Smooth muscle cell (in vitro differentiated cells): ENCODE measurements at regions not wholly inside any gene's neighbourhood (a gene's known extent, or its start where the extent isn't known, plus 50 kb on each side); places are given as distances from the start of the nearest gene placed in this dataset.

Experiments used
- DNase-seq: peaks from one replicate; lab custom pipeline; 2025; ENCODE audit not compliant: unreplicated experiment; lab: John Stamatoyannopoulos, UW
- H2AFZ ChIP-seq: fragments of 200-600 bp; sonication (generic); 2 replicates; pipeline ENCODE4 v1.6.0; 2016; ENCODE audit warnings: antibody characterized with exemption, low read depth, mild to moderate bottlenecking
- H3F3A ChIP-seq: fragments of 200-600 bp; sonication (generic); 2 replicates; pipeline ENCODE4 v1.6.0; 2017; ENCODE audit warnings: antibody characterized with exemption, low read depth
- H3K27ac ChIP-seq: fragments of 200-600 bp; sonication (generic); 2 replicates; pipeline ENCODE4 v1.5.1; 2016; ENCODE audit warnings: low read depth, mild to moderate bottlenecking
- H3K27me3 ChIP-seq: fragments of 200-600 bp; sonication (generic); 2 replicates; pipeline ENCODE4 v1.6.1; 2016; ENCODE audit warnings: low read depth, mild to moderate bottlenecking
- H3K36me3 ChIP-seq: fragments of 200-600 bp; sonication (generic); 2 replicates; pipeline ENCODE4 v1.5.1; 2016; ENCODE audit warnings: low read depth
- H3K4me1 ChIP-seq: fragments of 200-600 bp; sonication (generic); 2 replicates; pipeline ENCODE4 v1.5.1; 2016; ENCODE audit warnings: low read depth
- H3K4me2 ChIP-seq: fragments of 200-600 bp; sonication (generic); 2 replicates; pipeline ENCODE4 v1.6.0; 2016; ENCODE audit warnings: mild to moderate bottlenecking
- H3K4me3 ChIP-seq: fragments of 200-600 bp; sonication (generic); 2 replicates; pipeline ENCODE4 v1.5.1; 2016; ENCODE audit warnings: mild to moderate bottlenecking
- H3K79me2 ChIP-seq: fragments of 200-600 bp; sonication (generic); 2 replicates; pipeline ENCODE4 v1.6.0; 2016; ENCODE audit warnings: low read depth, mild to moderate bottlenecking
- H3K9ac ChIP-seq: fragments of 200-600 bp; sonication (generic); 2 replicates; pipeline ENCODE4 v1.6.0; 2016; ENCODE audit warnings: low read depth
- H3K9me3 ChIP-seq: fragments of 200-600 bp; sonication (generic); replicated peaks from 2 replicates; pipeline ENCODE4 v1.5.1; 2016; ENCODE audit warnings: low read depth
- H4K20me1 ChIP-seq: fragments of 200-600 bp; sonication (generic); 2 replicates; pipeline ENCODE4 v1.6.0; 2016; ENCODE audit warnings: low read depth
- CTCF ChIP-seq: fragments of 200-600 bp; sonication (generic); IDR thresholded peaks from 2 replicates; pipeline ENCODE4 v1.5.1; 2017; ENCODE audit warnings: borderline replicate concordance, mild to moderate bottlenecking, antibody characterized with exemption; ENCODE audit not compliant: insufficient read depth, poor library complexity, severe bottlenecking
- WGBS: methylation state at CpG from one replicate; pipeline ENCODE4 v1.1.7; 2016; ENCODE audit warnings: low lambda C conversion rate; 5-methylcytosine and 5-hydroxymethylcytosine counted together

GRCh38 chr10:71076473-71077142, 135.8 kb upstream of the UNC5B start:
- no peak for DNase-seq
- Histone ChIP-seq H3K9ac (no peak overlapping the region), H3K9me3 (no peaks in the 10 kb centered on the region), H3K4me2 (no peak overlapping the region), H3K36me3 (no peaks in the 10 kb centered on the region), H3K4me1 (peaks cover 16% of the 10 kb centered on the region), H4K20me1 (no peaks in the 10 kb centered on the region), H3K27ac (no peak overlapping the region), H3K79me2 (no peaks in the 10 kb centered on the region), H2AFZ (no peak overlapping the region), H3K27me3 (peaks cover 16% of the 10 kb centered on the region), H3F3A (no peaks in the 10 kb centered on the region), H3K4me3 (no peak overlapping the region)
- WGBS, result 35% methylated on average over 8 of the region's 8 CpGs
- no peak for TF ChIP-seq CTCF

- H3K9me3 ChIP-seq, result no peaks in the 10 kb centered on the region
- no peak overlapping the region for H3K4me2 ChIP-seq
- no peaks in the 10 kb centered on the region for H3F3A ChIP-seq
- H2AFZ ChIP-seq, result no peak overlapping the region
- H3K4me3 ChIP-seq, result no peak overlapping the region
- no peak for TF ChIP-seq CTCF
- no peaks in the 10 kb centered on the region for H3K36me3 ChIP-seq
- H3K4me1 ChIP-seq, result peaks cover 16% of the 10 kb centered on the region
- H3K79me2 ChIP-seq, result no peaks in the 10 kb centered on the region
- H3K27me3 ChIP-seq, result peaks cover 16% of the 10 kb centered on the region
- WGBS, result 40% methylated on average over 8 of the region's 8 CpGs
- H3K27ac ChIP-seq, result no peak overlapping the region
- no peaks in the 10 kb centered on the region for H4K20me1 ChIP-seq
- no peak overlapping the region for H3K9ac ChIP-seq
- DNase-seq, result no peak
Measured at GRCh38 chr10:71077143-71077581, 135.2 kb upstream of the UNC5B start.

DNA sequence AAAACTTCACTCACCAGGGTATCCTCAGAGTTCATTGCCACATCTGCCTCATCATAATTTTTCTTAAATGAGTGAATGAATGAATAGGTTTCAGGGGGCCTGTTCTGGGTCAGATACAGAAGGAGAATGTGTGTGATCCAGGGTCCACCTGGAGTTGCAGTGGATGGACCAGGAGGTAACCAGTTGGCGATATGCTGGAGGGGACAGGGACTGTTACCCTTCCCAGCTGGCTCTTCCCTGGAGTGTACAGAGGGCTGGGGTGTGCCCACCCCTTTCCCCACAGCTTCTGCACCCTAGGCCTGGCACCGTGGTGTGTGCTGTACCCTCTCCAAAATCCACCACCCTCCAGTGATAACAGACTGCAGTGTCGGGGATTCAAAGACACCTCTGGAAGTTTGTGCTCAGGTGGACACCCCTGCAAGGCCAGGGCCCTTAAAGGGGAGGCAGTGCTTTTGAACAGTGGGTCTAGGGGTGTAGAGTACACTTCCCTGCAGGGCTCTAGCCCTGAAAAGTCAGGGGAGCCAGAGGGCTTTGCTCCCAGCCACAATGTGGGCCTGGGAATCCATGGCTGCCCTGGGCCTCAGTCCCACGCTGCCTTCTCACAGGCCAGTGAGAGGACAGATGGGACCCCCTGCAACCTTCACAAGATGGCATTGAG, 134.4 kb upstream of the UNC5B start:
- Histone ChIP-seq H3K36me3 (no peaks in the 10 kb centered on the region), H4K20me1 (no peaks in the 10 kb centered on the region), H3K27ac (no peak overlapping the region), H3F3A (no peaks in the 10 kb centered on the region), H3K27me3 (peaks cover 16% of the 10 kb centered on the region), H3K9me3 (no peaks in the 10 kb centered on the region), H3K4me1 (peaks cover 16% of the 10 kb centered on the region), H3K79me2 (no peaks in the 10 kb centered on the region), H2AFZ (no peak overlapping the region), H3K9ac (no peak overlapping the region), H3K4me3 (no peak overlapping the region), H3K4me2 (no peak overlapping the region)
- no peak for TF ChIP-seq CTCF
- WGBS, result 98% methylated on average over 4 of the region's 4 CpGs
- DNase-seq, result no peak
